Kidney epithelial cell (primary cell): ENCODE measurements at regions not wholly inside any gene's neighbourhood (a gene's known extent, or its start where the extent isn't known, plus 50 kb on each side); places are given as distances from the start of the nearest gene placed in this dataset.

Source experiments
- DNase-seq: peaks from one replicate; pipeline ENCODE4 v3.0.0-alpha.2; 2010; ENCODE audit warnings: low read depth
- H3K27me3 ChIP-seq: 2 replicates; pipeline ENCODE4 v1.6.0; 2011; ENCODE audit warnings: low read length; ENCODE audit not compliant: control insufficient read depth, insufficient read depth
- H3K36me3 ChIP-seq: 2 replicates; pipeline ENCODE4 v1.5.1; 2011; ENCODE audit warnings: low read length; ENCODE audit not compliant: control insufficient read depth, insufficient read depth
- H3K4me3 ChIP-seq: 2 replicates; pipeline ENCODE4 v1.5.1; 2011; ENCODE audit warnings: low read depth, mild to moderate bottlenecking, control low read depth, low read length
- CTCF ChIP-seq: IDR thresholded peaks from 2 replicates; pipeline ENCODE4 v1.5.1; 2011; ENCODE audit warnings: mild to moderate bottlenecking, moderate library complexity, low read length, control low read depth, inconsistent platforms; ENCODE audit not compliant: insufficient read depth, poor library complexity, severe bottlenecking

- no peak for TF ChIP-seq CTCF
- no peak for DNase-seq
- Histone ChIP-seq H3K4me3 (no peak overlapping the region), H3K36me3 (no peaks in the 10 kb centered on the region), H3K27me3 (no peaks in the 10 kb centered on the region)
Measured at GRCh38 chr4:12956026-12956425, 528.1 kb downstream of the RAB28 start.

- no peak for DNase-seq
- no peaks in the 10 kb centered on the region for H3K36me3 ChIP-seq
- TF ChIP-seq CTCF: no peak
- H3K4me3 ChIP-seq: no peak overlapping the region
- no peaks in the 10 kb centered on the region for H3K27me3 ChIP-seq
Measured at GRCh38 chr4:12949719-12950490, 534.2 kb downstream of the RAB28 start.

GRCh38 chr4:12943069-12943468, 541.1 kb downstream of the RAB28 start:
- no peak for DNase-seq
- Histone ChIP-seq H3K36me3 (no peaks in the 10 kb centered on the region), H3K27me3 (no peaks in the 10 kb centered on the region), H3K4me3 (no peak overlapping the region)
- no peak for TF ChIP-seq CTCF

GRCh38 chr4:12933760-12934221, 550.3 kb downstream of the RAB28 start:
- Histone ChIP-seq H3K36me3 (no peaks in the 10 kb centered on the region), H3K27me3 (no peaks in the 10 kb centered on the region), H3K4me3 (no peak overlapping the region)
- TF ChIP-seq CTCF: no peak
- DNase-seq: no peak

GRCh38 chr4:12932203-12932788, 551.8 kb downstream of the RAB28 start:
- no peak for DNase-seq
- Histone ChIP-seq H3K27me3 (no peaks in the 10 kb centered on the region), H3K4me3 (no peak overlapping the region), H3K36me3 (no peaks in the 10 kb centered on the region)
- no peak for TF ChIP-seq CTCF
